ENCODE measurements at regions not wholly inside any gene's neighbourhood (a gene's known extent, or its start where the extent isn't known, plus 50 kb on each side); places are given as distances from the start of the nearest gene placed in this dataset.

DNA sequence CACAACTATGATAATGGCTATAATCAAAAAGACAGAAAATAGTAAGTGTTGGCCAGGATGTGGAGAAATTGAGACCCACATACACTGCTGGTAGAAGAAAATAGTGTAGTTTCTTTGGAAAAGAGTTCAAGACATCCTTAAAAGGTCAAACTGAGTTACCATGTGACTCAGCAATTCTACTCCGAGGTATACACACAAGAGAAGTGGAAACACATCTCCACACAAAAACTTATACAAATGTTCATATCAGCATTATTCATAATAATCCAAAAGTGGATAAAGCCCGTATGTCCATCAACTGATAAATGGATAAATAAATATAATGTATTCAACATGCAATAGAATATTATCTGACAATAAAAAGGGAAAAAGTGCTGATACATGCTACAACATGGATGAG lies 532.2 kb downstream of the NR2F1-AS1 start:
- no peak for DNase-seq

DNA sequence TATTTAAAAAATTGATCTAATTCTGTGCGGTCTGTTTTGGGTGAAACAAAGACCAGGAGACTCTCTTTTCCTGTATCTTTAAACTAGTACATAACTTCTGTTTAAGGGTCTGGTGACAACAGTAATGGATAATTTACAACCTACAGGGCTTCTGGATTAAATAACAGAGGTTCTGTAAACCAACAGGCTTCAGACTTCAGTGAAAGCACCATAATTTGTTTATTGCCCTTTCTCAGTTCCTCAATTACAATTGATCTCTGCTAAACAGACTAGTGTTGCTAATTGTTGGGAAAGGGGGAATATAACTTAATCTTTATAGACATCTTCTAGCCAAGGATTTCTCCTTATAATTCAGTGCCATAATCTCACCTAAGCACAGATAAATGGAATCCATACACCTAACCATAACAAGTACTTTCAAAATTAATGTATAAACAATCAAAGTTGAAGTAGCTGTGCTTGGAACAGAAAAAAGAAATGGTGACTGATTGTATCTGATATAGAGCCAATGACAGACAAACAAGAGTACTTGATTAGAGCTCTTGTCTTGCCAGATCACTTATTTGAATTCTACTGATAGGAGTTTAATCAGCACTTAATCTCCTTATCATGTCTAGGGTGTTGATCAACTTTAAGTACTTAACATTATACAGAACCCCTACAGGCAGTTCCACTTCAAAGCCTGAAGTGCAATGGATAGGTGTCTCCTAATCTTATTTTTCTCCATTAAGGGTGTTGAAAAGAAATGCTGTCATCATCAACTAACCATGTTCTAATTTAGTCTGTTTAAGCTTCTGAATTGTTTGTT lies 536.0 kb downstream of the NR2F1-AS1 start:
- DNase-seq, result no peak

DNA sequence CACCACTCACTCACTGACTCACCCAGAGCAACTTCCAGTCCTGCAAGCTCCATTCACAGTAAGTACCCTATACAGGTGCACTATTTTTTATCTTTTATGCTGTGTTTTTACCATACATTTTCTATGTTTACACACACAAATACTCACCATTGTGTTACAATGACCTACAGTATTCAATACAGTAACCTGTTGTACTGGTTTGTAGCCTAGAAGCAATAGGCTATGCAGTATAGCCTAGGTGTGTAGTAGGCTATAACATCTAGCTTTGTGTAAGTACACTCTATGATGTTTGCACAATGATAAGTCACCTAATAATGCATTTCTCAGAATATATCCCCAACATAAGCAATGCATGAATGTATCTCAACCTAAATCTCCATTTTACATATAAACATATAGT lies 541.1 kb downstream of the NR2F1-AS1 start:
- DNase-seq, result no peak

DNA sequence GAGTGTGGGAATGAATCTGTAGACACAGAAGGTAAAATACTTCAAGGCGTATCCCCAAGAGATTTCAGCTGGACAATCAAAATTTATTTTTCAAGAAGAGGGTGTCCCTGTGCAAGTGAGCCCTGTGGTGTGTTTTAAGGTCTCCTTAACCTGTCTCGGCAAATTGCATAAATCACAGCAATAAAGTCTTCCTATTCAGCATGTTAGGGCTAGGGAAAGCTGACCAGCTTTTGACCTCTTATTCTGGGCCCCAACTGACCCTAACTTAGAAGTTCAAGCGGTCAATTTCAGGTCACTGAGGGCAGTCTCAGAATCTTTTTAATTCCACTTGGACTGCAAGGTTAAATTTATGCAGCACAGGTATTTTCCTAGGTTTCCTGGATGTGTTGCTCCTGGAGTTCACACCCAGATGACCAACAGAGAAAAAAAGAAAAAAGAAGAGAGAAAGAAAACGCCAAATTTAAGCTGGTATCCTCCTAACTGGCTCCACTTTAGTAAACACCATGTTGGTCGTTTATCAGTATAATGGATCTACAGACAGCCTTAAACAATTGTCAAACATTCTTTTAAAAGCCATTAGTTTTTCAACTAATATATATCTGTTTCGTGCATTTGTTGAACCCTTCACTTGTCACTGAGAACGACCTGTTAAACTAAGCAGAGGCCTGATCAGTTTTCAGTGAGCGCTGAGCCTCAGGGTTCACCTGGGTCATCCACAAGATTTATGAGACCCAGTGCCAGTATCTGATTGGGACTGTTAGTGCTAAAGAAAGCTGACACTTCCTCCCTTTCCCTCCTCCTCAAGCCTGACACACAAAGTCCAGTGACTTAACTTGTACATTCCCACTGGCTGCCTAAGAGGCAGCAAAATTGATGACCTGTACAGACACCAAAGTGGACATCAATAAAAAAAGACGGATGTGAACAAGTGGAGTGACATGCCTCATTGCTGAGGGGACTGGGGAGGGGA lies 546.1 kb downstream of the NR2F1-AS1 start:
- no peak for DNase-seq

DNA sequence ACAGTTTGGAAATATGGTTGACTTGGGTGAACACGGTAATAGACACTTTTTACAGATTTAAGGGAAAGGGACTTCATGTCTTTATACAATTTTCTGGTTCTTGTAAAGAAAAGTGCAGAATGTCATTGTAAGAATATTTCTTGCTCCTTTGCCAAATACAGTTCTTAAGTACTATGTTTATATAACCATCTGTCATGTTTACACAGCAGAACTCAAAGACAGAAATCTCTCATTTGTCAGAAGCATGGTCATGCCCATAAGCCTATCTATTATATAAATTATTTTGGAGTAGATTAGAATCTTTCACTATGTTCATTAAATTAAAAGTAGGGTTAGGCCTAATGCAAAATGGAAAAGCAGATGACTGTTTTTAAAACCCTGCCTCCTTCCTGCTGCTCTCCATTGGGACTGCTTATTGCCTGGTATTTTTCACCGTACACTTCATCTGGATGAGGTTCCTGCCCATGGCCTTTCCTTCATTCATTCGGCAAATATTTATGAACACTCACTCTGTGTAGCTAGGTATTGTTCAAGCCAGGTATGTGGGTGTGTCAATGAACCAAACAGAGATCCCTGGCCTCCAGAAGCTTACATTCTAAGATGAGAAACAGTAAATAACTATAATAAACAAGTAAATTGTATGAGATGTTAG lies 558.1 kb downstream of the NR2F1-AS1 start:
- no peak for DNase-seq

DNA sequence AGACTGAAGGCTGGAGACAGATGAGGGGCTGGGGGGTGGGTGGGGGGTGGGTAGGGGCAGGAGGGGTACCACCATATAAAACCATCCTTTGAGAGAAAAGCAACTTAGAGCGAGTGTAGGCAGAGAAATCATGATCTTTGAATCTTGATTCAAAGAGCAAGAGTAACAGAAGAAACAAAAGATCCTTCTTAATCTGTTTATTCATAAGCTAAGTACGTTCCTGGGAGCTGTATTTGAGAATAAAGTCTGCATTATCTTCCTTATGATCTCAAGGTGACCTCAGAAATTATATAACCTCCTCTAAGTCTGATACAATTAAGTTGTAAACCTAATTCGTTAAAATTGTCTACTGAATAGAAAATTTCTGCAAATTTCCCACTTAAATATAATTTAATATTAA lies 558.8 kb downstream of the NR2F1-AS1 start:
- no peak for DNase-seq

DNA sequence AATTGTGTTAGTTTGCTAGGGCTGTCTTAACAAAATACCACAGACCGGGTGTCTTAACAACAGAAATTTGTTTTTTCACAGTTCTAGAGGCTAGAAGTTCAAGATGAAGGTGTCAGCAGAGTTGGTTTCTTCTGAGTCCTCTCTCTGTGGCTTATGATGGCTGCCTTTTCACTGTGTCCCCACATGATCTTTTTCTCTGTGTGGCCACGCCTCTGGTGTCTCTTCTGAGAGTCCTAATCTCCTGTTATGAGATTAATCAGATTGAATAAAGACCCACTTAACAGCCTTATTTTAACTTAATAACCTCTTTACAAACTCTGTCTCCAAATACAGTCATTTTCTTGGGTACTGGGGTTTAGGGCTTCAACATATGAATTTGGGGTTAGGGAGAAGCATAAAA lies 561.1 kb downstream of the NR2F1-AS1 start:
- no peak for DNase-seq

DNA sequence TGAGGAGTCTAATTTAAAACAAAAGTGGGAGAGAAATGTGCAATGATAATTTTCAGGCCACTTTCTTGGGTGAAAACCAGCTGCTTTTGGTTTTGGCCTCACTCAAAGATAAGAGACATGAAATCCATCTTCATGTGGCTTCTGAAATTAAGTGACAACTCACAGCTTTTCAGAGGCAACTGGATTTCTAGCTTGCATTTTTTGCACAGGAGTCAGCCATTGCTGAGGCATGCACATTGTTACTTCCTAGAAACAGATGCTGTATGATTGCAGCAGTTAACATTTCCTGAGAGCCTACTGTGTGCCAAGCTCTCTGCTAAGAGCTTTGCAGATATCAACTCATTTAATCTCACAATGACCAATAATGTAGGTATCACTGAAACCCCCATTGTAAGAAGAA lies 562.6 kb downstream of the NR2F1-AS1 start:
- DNase-seq, result no peak

DNA sequence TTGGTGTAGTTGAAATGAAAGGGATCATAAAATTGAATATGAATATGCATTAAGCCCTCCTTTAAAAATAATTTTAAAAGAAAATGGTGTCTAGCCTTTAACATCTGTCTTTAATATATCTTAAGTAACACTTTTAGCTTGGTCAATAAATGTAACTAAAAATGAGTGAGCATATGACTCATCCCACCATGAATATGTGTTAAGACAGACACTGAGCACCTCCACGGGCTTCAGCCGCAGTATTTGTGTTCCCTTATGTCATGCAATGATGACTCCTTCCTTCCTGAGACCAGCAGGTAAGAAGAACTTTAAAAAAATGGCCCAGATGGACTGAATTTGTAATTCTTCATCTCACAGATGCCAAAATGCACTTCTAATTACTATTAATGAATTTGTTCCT lies 563.2 kb downstream of the NR2F1-AS1 start:
- no peak for DNase-seq

DNA sequence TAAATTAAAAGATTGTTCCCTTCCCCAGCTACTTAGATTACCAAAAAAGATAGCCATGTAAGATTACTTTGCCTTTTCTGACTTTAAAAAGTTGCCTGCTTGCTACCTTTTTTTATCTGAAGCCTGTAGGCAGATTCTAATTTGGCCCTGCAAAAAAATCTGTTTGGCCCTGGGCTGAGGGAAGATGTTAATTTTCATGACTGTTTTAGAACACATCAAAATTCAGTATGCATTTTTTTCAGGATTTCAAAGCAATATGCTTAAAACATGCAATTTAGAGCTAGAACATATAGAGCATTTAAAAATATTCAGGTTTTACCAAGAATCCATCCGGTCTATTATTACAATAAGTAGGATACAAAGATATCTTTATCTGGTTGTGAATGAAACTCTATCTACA lies 563.6 kb downstream of the NR2F1-AS1 start:
- no peak for DNase-seq

DNA sequence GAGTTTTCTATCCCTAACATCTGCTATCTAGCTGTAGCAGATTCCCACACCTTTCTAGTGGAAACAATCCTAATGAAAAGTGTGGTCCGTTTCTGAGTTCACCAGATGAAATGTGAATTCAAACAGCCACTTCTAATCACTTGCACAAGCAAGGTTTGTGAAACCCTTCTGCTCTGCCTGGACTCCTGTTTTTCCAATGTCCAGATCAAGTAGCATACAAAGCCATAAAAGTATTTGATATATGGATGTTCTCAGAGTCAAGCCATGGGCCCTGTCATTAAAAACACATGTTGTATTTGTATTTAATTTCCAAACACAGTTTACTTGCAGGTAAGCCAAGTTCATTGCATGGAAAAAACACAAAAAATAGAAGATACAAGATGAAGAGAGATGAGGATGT lies 570.4 kb downstream of the NR2F1-AS1 start:
- DNase-seq, result no peak

DNA sequence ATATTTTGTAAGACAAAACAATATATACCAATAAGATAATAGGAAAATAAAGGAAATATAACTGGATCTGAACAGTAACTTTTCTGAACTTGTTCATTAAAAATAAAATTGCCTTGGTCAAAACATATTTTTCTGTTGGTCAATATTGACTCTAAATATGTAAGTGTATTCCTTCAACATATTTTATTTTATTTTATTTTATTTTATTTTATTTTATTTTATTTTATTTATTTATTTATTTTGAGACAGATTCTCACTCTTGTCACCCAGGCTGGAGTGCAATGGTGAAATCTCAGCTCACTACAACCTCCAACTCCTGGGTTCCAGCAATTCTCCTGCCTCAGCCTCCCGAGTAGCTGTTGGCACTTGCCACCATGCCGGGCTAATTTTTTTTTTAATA lies 571.0 kb downstream of the NR2F1-AS1 start:
- DNase-seq, result no peak

DNA sequence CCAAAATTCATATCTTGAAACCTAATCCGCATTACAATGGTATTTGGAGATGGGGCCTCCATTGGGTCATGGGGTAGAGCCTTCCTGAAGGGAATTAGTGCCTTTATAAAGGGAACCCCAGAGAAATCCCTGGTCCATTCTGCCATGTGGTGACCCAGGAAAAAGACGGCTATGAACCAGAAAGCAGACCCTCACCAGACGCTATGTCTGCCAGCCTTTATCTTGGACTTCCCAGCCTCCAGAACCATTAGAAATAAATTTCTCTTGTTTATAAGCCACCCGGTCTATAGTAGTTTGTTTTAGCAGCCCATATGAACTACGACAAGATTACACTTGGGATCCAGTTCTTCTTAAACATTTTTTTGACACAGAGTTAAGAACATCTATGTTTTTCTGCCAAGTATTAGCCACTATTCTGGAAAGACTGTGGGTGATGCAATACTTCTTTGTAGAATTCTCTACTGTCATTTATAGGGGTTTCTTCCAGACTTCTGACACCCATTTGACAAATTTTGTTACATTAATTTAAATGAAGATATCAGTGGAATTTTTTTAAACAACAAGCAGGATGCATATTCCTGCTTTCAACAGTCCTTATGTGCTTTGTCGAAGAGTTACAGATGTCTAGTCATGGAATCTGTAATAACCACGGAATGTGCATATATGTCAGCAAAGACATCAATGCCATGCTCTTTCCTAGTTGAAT lies 572.4 kb downstream of the NR2F1-AS1 start:
- DNase-seq, result no peak

DNA sequence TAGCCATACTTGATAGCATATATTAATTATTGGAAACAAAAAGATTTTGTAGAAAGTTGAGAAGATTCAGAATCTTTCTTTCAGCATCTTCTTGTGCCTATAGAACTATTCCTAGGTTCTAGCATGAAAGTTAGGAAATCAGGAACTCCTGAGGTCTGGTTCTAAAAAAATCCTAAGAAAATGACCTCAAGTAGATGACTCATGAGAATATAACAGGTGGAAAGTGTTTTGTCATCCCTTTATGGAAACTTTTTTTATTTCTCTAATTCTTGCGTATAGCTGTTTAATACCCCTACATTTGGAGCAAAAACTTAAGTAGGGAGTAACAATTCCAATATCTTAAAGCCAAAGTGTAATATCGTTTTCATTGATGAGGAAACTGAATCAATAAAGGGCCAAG lies 574.1 kb downstream of the NR2F1-AS1 start:
- DNase-seq, result no peak

DNA sequence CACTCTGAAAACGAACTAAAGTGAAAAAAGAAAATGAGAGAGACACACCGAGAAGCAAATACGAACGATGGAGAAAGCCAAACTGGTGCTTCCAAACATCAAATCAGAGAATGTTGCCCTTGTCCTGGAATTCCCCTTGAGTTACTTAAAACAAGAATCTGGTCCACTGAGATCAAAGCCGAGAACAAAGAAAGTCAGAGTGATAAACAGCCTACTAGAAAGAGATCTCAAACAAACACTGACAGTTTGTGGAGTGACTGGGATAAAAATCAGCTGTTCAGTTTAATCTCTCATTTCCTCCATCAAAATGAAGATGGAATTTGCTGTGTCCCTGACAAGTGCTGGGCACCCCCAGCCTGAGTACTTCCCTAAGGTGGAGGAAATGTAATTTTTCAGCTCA lies 582.6 kb downstream of the NR2F1-AS1 start:
- no peak for DNase-seq

DNA sequence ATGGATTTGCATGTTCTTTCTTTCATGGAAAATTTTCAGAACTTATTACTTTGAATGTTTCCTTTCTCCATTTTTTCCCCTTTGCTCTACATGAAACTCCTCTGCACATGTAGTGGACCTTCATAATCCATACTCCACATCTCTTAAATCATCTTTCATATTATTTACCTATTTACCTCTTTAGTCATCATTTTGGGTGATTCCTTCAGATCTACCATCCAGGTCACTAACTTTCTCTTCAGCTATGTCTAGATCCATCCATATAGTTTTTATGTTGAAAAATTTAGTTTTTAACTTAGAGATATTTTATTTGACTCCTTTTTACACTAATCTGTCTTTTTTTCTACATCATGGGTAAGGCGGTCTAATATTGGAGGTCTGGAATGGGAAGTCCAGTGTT lies 586.6 kb downstream of the NR2F1-AS1 start:
- no peak for DNase-seq

DNA sequence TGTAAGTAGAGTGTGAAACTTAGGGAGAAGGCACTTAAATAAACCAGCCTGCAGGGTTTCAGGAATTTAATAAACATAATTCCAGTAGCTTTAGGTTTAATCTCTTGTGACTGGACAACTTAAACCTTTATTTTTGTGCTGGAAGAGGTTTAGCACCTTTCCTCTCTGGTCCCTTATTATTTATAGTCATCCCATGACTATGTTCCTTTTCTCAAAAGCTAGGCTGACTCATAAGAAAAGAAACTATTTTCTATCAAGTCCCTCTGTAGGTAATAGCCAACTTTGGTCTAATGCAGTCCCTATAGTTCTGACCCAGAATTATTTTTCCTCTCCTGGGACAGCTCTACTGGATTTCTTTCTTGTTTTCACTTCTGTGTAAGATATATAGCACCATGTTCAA lies 588.9 kb downstream of the NR2F1-AS1 start:
- DNase-seq, result no peak

DNA sequence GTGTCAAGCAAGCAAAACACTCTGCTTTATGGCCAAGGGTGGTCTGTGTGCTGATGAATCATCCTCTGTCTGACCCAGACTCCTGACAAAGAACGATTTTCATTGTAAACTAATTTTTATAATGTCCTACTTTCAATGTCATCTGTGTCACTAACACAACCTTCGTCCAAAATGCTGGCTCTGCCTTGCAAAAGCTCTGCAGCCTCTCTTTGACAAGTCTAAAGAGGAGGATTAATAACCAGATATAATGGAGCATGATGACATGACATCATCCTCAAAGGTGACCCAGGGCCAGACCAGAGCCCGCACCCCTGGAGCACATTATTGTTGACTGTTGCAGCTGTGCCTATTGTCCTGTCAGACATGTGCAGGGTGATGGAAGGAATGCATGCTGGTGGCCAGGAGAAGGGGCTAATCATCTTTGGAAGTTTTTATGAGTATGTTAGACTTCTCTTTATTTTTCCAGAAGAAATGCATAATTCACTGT lies 589.4 kb downstream of the NR2F1-AS1 start:
- peak; percentile 73 for DNase-seq

DNA sequence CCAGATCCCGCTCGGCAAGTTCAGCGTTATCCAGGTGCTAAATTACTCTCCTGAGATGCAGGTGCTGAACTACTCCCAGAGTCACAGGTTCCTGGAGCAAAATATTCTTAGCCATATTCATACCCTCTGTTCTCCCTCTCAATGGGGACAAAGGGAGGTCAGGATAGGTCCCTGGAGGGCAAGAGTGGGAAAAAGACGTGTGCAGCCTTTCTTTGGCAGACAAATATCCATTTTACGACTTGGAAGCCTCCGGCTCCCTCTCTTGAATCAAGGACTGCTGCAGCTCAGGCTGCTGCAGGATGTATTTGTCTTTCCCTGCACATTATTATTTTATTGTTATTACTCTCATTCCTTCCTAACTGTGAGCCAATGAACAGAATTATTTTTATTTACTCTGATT lies 590.2 kb downstream of the NR2F1-AS1 start:
- no peak for DNase-seq

DNA sequence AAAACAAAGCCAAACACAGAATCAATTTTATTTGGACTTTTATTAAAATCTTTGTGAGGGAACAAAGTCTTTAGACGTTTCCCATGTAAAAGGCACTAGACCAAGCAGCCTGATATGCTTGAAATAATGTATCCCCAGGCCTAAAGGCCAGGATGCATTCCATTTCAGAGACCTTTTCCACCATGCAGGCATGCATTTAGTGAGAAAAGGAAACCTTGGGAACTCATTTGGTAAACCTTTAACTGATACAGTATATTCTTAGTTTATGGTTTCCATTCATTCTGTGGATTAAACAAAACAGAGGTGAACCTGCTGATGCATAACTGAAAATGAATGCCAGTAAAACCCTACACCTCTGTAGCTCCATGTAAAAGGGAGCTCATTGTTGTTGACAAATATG lies 600.0 kb downstream of the NR2F1-AS1 start:
- no peak for DNase-seq

DNA sequence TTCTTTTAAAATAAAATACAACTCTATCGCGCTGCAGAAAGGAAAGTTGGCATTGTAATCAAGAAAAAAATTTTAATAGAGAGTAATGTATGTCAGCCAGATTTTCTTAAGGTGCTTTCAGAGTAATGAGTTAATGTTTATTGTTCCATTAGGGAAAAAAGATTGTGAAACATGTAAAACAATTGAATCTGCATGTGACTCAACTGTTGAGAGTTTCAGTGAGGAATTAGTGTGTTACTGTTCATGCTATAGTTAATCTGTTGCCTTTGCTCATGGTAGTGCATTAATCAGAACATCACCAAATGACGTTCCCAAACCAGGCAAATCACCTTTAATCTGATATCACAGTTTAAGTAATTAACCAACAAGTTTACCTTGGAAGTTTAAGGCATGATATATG lies 600.5 kb downstream of the NR2F1-AS1 start:
- no peak for DNase-seq

DNA sequence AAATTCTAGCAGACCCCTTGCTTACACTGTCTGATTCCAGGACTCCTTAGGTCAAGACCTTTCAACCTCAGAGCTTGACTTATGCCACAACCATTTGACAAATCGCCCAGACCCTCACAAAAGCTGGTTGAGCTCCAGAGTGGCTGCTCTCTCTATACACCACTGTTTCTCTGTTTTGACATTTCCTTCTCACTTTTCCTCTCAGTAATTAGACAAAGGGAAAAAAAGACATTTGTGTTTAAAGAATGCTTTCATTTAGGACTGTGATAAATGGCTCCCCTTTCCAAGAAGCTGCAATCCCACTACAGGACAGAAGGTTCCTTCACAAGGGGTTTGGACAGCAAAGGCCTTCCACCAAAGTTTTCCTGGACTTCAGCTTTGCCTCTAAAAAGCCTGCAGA lies 601.3 kb downstream of the NR2F1-AS1 start:
- DNase-seq, result no peak

Measured in SHP77 treated with DMSO at 0.1 percent for 48 hours (cell line).